ENCODE measurements at regions not wholly inside any gene's neighbourhood (a gene's known extent, or its start where the extent isn't known, plus 50 kb on each side); places are given as distances from the start of the nearest gene placed in this dataset.

- no peak for DNase-seq
- no peak for TF ChIP-seq POLR2A (IDR thresholded peaks at IDR 0.05)
- TF ChIP-seq, protein P1, sequence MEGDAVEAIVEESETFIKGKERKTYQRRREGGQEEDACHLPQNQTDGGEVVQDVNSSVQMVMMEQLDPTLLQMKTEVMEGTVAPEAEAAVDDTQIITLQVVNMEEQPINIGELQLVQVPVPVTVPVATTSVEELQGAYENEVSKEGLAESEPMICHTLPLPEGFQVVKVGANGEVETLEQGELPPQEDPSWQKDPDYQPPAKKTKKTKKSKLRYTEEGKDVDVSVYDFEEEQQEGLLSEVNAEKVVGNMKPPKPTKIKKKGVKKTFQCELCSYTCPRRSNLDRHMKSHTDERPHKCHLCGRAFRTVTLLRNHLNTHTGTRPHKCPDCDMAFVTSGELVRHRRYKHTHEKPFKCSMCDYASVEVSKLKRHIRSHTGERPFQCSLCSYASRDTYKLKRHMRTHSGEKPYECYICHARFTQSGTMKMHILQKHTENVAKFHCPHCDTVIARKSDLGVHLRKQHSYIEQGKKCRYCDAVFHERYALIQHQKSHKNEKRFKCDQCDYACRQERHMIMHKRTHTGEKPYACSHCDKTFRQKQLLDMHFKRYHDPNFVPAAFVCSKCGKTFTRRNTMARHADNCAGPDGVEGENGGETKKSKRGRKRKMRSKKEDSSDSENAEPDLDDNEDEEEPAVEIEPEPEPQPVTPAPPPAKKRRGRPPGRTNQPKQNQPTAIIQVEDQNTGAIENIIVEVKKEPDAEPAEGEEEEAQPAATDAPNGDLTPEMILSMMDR (IDR thresholded peaks at IDR 0.05), result no peak
- H3K27me3 ChIP-seq, result no peaks in the 10 kb centered on the region
Observed at GRCh38 chr3:127405010-127405598, 117.3 kb upstream of the PRR20G start.

DNA sequence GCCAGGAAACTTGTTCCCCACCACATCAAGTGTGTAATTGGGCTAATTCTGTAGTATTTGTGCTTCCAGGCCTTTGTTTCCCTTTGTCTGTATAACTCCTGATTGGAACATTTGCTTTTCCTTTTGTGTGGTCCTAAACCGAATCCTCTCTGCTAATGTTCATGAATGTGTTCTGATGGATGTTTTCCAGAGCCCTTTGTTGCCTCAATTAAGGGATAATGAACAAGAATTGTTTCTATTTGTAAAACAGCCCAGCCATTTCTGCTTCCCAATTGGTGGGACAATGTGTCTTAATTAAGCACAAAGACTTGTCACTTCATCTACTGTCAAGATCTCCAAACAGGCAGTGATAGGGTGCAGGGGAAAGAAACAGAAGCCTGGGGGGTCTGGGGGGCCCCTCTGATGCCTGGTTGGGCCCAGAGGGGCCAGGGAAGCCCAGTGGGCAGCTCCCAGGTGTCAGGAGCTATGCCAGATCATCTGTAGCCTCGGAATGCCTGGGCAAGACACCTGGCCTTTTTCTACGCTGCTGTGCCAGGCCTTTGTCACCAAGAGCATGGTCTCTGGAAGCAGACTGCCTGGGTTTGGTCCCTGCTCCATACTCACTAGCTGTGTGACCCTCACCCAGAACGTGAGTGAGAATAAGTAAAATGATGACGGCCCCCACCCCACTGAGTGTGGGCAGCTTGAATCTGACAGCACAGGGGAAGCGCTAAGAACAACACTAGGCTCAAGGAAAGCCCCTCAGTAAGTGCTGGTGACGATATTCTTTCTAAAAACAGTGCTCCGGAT is 116.6 kb upstream of the PRR20G start:
- Histone ChIP-seq H3K9me3 (no peaks in the 10 kb centered on the region), H3K27ac (no peak overlapping the region), H3K27me3 (no peaks in the 10 kb centered on the region), H3K4me3 (no peak overlapping the region), H3K4me1 (no peaks in the 10 kb centered on the region), H3K36me3 (no peaks in the 10 kb centered on the region)
- DNase-seq, result no peak
- intact Hi-C loops (cut with DNase I; ENCODE audit: low total_unique reads), result no loop called here
- TF ChIP-seq, protein P1 (IDR thresholded peaks at IDR 0.05), result no peak
- TF ChIP-seq POLR2A (IDR thresholded peaks at IDR 0.05), result no peak

More at GRCh38 chr3:127405010-127405598, 117.3 kb upstream of the PRR20G start:
- no peak overlapping the region for H3K4me3 ChIP-seq
- no peaks in the 10 kb centered on the region for H3K36me3 ChIP-seq
- intact Hi-C loops (cut with DNase I; ENCODE audit: low total_unique reads), result no loop called here
- H3K27ac ChIP-seq, result no peak overlapping the region
- H3K9me3 ChIP-seq, result no peaks in the 10 kb centered on the region
- H3K4me1 ChIP-seq, result no peaks in the 10 kb centered on the region

DNA sequence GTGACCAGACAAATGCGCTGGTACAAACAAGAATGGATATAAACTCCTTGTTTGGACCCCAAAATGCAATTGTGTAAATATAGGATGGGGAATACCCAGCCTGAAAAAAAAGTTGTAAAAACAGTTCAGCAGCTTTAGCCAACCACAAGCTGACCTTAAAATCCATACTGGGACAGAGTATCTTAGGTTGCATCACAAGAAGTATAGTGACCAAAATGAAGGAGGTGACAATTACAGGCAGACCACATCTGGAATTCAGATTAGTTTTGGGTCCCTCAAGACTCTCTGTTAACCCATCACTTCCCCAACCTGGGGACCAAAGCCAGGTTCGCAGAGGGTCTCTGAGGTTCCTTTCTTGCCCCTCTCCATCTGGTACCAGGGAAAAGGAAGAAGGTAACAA is 115.9 kb upstream of the PRR20G start:
- H3K36me3 ChIP-seq, result no peaks in the 10 kb centered on the region
- H3K9me3 ChIP-seq, result no peaks in the 10 kb centered on the region
- no peaks in the 10 kb centered on the region for H3K27me3 ChIP-seq
- H3K4me3 ChIP-seq, result no peak overlapping the region
- no peaks in the 10 kb centered on the region for H3K4me1 ChIP-seq
- TF ChIP-seq, protein P1 (IDR thresholded peaks at IDR 0.05), result no peak
- TF ChIP-seq POLR2A (IDR thresholded peaks at IDR 0.05), result no peak
- H3K27ac ChIP-seq, result no peak overlapping the region
- intact Hi-C loops (cut with DNase I; ENCODE audit: low total_unique reads), result no loop called here
- no peak for DNase-seq

- Histone ChIP-seq H3K9me3 (no peaks in the 10 kb centered on the region), H3K36me3 (no peaks in the 10 kb centered on the region), H3K4me3 (no peak overlapping the region), H3K27me3 (no peaks in the 10 kb centered on the region), H3K27ac (no peak overlapping the region), H3K4me1 (no peaks in the 10 kb centered on the region)
- no peak for DNase-seq
- intact Hi-C loops (cut with DNase I; ENCODE audit: low total_unique reads), result no loop called here
- TF ChIP-seq, protein P1 (IDR thresholded peaks at IDR 0.05), result no peak
- TF ChIP-seq POLR2A (IDR thresholded peaks at IDR 0.05), result no peak
Observed at GRCh38 chr3:127399154-127399553, 111.3 kb upstream of the PRR20G start.

GRCh38 chr3:127396473-127396872 is 108.6 kb upstream of the PRR20G start:
- intact Hi-C loops (cut with DNase I; ENCODE audit: low total_unique reads), result no loop called here
- Histone ChIP-seq H3K36me3 (no peaks in the 10 kb centered on the region), H3K27ac (no peak overlapping the region), H3K27me3 (no peaks in the 10 kb centered on the region), H3K9me3 (no peaks in the 10 kb centered on the region), H3K4me3 (no peak overlapping the region), H3K4me1 (no peaks in the 10 kb centered on the region)
- no peak for DNase-seq
- no peak for TF ChIP-seq POLR2A (IDR thresholded peaks at IDR 0.05)
- TF ChIP-seq, protein P1 (IDR thresholded peaks at IDR 0.05), result no peak

Measured in uterus (tissue), 3 donors.